Right cardiac atrium (tissue), 5 donors: ENCODE measurements at regions not wholly inside any gene's neighbourhood (a gene's known extent, or its start where the extent isn't known, plus 50 kb on each side); places are given as distances from the start of the nearest gene placed in this dataset.

ENCODE experiments used
- ATAC-seq, 2 donors: fragments of 200-7000 bp; cut with Tn5 transposase; one replicate each; pipeline versions ENCODE4 v1.8.0 to v1.9.1; 2020; ENCODE audit warnings: moderate library complexity in 2 of 2, mild to moderate bottlenecking in 1 of 2
- DNase-seq, 3 donors: peaks; one replicate each; pipeline ENCODE4 v3.0.0-alpha.2; 2020
- H3K27ac ChIP-seq: one replicate; pipeline ENCODE4 v1.5.1; 2013; ENCODE audit warnings: mild to moderate bottlenecking, low read length, control low read depth, moderate library complexity
- H3K27me3 ChIP-seq: one replicate; pipeline ENCODE4 v1.6.1; 2013; ENCODE audit not compliant: control insufficient read depth, insufficient read depth
- H3K4me1 ChIP-seq: one replicate; pipeline ENCODE4 v1.6.1; 2013; ENCODE audit warnings: low read length; ENCODE audit not compliant: control insufficient read depth, insufficient read depth
- H3K4me3 ChIP-seq: one replicate; pipeline ENCODE4 v1.5.1; 2013; ENCODE audit warnings: low read length, control low read depth
- H3K9me3 ChIP-seq: one replicate; pipeline ENCODE4 v1.6.1; 2013; ENCODE audit warnings: low read length; ENCODE audit not compliant: control insufficient read depth
- WGBS: extraction: QIAGEN DNeasy Blood & Tissue Kit; methylation state at CpG from one replicate; pipeline ENCODE4 v1.1.7; 2013; 5-methylcytosine and 5-hydroxymethylcytosine counted together
- intact Hi-C, 4 donors: fragments of 100-400 bp; cut with DNase I; formaldehyde crosslinking; loops; one replicate each; pipeline versions ENCODE4 v1.11.0 to v1.14.0; 2022 to 2023
- donor health status: healthy with polysubstance abuse.
- donor health status: DM: no; HTN: yes; CAD: no.
- donor health status: DM: no; HTN: no; CAD: no.
- donor health status: DM: no; HTN: yes; CAD: no; lungs with severe emphysema.
- donor health status: DM: yes; HTN: yes; CAD: no.

DNA sequence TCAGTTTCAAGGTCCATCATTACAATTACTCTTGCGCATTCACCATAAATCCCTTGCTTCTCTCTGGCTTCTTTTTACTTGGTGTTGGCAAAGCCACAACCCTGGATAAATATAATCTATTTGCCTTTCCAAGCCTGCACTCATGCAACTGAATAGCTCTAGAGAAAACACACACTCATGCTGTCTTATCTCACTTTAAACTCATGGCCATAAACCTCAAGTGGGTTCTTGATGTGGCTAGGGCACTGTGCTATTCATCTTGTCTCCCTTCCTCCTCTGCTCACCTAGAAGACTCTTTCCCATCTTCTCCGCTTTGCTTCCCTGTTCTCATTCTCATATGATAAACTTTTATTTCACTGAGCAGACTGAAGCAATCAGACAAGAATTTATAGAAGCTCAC, 165.4 kb upstream of the MTPN start:
- ATAC-seq (no peak), DNase-seq (no peak)
- intact Hi-C loops: no loop called here
- Histone ChIP-seq H3K27me3 (no peaks in the 10 kb centered on the region), H3K27ac (no peak overlapping the region), H3K4me3 (no peak overlapping the region), H3K9me3 (no peaks in the 10 kb centered on the region), H3K4me1 (no peaks in the 10 kb centered on the region)
- 97% methylated on average over 2 of the region's 2 CpGs for WGBS

DNA sequence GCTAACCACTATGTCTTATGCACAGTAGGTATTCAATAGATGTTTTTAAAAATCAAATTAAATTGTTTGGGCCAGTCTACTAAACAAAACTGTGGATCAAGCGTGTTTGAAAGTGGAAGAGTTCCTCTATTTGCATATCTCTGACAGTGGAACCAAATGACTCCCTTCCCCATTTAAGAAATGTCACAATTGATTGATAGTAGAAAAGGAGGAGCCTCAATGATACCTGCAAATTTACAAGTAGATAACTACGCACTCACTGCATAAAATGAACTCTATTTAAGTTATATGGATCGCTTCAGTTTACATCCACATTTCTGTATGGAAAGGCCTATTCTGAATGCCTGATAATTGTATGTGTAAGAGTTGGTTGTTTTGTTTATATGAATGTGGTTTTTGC, 163.3 kb upstream of the MTPN start:
- Histone ChIP-seq H3K9me3 (no peaks in the 10 kb centered on the region), H3K4me3 (no peak overlapping the region), H3K27ac (no peak overlapping the region), H3K4me1 (no peaks in the 10 kb centered on the region), H3K27me3 (no peaks in the 10 kb centered on the region)
- ATAC-seq (no peak), DNase-seq (no peak)
- intact Hi-C loops: no loop called here
- 97% methylated on average over 3 of the region's 3 CpGs for WGBS

DNA sequence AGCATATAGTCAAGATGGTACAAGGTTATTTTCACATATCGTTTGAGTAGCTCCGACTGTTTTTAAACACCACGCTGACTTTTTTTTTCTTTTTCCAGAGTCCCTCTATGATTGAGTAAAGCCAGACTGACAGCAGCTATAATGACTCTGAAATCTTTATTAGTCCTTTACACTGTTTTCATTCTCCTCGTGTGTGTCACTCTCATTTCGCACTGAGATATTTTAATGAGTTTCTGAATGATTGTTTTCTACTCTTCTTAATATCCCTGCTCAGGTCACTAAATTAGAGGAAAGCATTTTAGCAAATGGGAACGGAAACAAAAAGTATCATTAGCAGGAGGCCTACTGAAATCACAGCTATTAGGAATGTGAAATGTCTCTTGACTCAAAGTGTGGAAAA, 162.3 kb upstream of the MTPN start:
- WGBS: 70% methylated on average over 6 of the region's 6 CpGs
- DNase-seq: no peak
- H3K9me3 ChIP-seq: no peaks in the 10 kb centered on the region
- no peaks in the 10 kb centered on the region for H3K27me3 ChIP-seq
- no peak overlapping the region for H3K4me3 ChIP-seq
- H3K4me1 ChIP-seq: no peaks in the 10 kb centered on the region
- ATAC-seq: no peak
- no peak overlapping the region for H3K27ac ChIP-seq
- intact Hi-C loops: no loop called here

DNA sequence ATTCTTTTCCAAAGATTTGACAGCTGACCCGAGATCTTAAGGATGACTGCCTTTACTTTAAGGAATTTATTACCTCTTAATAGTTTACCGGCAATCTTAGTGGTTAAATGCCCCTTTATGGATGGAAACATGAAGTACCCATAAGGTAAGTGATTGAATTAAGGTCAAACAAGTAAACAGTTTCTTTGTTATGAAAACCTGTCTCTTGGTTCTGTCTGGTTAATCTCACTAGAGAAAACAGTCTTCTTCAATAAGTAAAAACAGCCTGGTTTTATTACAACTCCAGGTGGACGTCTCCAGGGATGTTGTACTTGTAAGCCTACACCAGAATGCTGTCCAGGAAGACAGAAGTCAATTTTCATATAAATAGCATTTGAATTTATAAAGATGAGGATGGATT, 161.8 kb upstream of the MTPN start:
- H3K27me3 ChIP-seq: no peaks in the 10 kb centered on the region
- no peak overlapping the region for H3K27ac ChIP-seq
- no peak overlapping the region for H3K4me3 ChIP-seq
- no peaks in the 10 kb centered on the region for H3K4me1 ChIP-seq
- ATAC-seq (no peak), DNase-seq (no peak)
- WGBS: 73% methylated on average over 3 of the region's 3 CpGs
- no peaks in the 10 kb centered on the region for H3K9me3 ChIP-seq
- intact Hi-C loops: no loop called here

DNA sequence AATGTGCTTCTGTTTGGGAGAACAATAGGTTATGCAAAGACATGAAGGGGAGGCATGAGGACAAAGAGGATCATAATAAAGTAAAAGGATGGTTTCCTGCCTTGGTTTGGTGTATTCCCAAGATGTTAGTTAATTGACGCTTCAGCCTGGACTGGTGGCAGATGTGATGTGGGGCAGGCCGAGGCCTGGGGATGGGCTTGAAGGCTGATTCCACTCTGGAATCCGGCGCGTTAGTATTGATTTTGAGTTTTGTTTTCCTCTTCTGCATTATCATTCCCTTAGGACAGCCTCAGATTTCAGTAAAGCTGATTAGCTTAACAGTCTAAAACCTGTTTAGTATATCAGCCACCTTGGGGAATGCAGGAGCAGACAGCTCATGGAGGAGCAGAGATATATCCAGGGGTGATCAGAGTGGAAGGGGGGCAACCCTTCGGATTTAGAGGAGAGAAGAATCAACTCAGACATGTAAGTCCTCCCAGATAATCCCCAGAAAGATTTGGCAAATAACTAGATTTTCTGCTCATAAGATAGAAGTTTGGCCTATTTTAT, 159.8 kb upstream of the MTPN start:
- 63% methylated on average over 6 of the region's 6 CpGs for WGBS
- intact Hi-C loops: no loop called here
- no peak for DNase-seq
- Histone ChIP-seq H3K27me3 (no peaks in the 10 kb centered on the region), H3K9me3 (no peaks in the 10 kb centered on the region), H3K4me3 (no peak overlapping the region), H3K27ac (no peak overlapping the region), H3K4me1 (no peaks in the 10 kb centered on the region)
- ATAC-seq: no peak

DNA sequence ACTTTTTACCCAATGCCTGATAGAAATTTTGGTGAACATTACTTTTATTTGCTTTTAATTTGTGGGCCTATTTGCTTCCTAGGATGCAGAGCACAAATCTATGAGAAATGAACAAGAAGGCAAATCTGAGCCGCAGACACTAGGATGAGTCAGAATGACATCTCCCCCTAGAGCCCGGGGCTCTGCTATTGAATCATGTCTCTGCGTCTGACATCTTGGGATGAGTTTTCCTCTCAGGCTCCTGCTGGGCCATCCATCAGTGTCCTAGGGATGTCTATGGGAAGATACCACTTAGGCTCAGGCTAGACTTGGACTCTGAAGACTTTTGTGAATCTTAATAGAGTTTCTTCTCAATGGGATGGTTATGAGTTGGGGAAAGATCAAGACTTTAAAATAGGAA, 157.3 kb upstream of the MTPN start:
- Histone ChIP-seq H3K4me1 (no peaks in the 10 kb centered on the region), H3K9me3 (no peaks in the 10 kb centered on the region), H3K27ac (no peak overlapping the region), H3K27me3 (no peaks in the 10 kb centered on the region), H3K4me3 (no peak overlapping the region)
- intact Hi-C loops: no loop called here
- ATAC-seq (no peak), DNase-seq (no peak)
- WGBS: 64% methylated on average over 3 of the region's 3 CpGs

DNA sequence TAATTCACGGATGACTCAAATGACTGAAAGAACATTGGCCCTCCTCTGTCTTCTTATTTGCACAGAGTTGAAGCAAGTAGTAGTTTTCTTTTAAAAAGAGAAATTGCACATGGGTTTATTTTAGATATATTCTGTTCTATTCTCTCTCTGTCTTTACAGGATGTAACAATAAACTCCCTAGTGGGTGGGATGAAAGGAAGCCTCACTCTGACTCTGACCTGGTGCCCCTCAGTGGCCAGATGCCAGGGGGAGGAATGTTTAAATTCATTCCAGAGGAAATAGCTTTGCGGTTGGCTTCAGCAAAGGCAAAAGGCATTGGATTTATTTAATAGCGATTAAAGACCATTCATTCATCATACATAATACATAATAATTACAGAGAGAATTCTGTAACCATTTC, 156.4 kb upstream of the MTPN start:
- DNase-seq (no peak), ATAC-seq (no peak)
- Histone ChIP-seq H3K27me3 (no peaks in the 10 kb centered on the region), H3K4me3 (no peak overlapping the region), H3K9me3 (no peaks in the 10 kb centered on the region), H3K27ac (no peak overlapping the region), H3K4me1 (no peaks in the 10 kb centered on the region)
- 48% methylated on average over 3 of the region's 3 CpGs for WGBS
- intact Hi-C loops: no loop called here

DNA sequence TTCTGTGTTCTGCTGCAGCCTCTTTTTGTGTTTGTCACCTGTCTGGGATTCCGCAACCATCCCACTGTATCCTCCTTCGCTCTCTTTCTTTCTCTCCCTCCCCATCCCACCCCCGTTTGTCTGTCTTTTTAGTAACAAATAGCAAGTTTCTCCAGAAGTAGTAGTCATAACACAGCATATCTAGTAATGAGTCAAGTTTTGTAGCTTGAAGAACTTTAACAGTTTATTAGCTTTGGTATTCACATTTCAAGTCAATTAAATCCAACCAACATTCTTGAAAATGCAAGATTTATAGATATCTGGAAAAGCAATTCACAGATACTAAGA, 154.1 kb upstream of the MTPN start:
- Histone ChIP-seq H3K4me3 (no peak overlapping the region), H3K27me3 (no peaks in the 10 kb centered on the region), H3K4me1 (no peaks in the 10 kb centered on the region), H3K27ac (no peak overlapping the region), H3K9me3 (no peaks in the 10 kb centered on the region)
- DNase-seq (no peak), ATAC-seq (no peak)
- intact Hi-C loops: no loop called here
- 90% methylated on average over 3 of the region's 3 CpGs for WGBS

DNA sequence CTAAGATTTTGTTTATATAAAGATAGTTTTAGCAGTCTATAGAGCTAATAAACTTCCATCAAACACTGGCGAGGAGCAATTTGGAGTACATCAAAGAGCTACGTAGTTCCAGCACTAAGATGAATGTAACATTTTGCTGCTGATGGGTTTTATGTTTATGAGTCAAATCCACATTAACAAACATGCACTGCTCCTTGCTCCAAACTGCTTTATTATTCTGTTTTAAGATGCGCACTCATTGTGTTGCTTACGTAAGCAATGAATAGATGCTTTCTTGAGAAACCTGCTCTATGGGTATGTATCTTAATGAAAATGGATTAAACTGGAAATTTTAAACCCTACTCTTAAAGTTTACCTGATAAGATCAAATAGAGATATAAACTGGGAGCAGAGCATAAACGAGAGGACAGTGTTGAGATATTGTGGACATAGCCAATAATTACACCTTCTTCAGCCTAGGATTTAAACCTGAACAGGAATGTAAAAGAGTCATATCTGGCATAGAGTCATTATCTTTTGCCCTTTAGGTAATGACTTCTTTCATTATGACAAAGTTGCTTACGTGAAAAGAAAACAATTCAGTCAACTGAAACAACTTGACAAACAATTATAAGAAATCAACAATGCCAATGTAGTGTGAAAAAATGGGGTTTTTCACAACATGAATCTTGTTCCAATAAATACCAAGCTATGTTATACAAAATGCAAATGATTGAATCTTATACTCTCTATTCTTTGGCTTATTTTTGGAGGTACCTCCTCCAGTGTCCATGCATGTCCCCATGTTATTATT, 153.5 kb upstream of the MTPN start:
- intact Hi-C loops: no loop called here

DNA sequence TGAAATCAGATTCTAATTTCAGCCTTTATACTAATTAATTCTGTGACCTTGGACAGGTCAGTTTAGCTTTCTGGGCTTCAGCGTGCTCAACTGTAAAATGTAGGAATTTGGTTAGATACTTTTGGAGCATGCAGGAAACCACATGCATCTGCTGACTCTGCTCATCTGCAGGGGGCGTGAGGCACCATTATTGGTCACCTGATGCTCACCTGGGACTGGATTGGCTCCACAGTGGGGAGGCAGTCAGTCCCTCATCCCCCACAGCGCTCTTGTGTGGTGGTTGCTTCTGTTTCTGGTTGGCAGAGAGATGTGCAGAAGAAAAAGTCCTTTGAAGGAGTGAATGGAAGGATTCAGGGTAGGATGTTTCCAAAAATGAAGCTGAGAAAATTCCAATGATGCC, 150.9 kb upstream of the MTPN start:
- Histone ChIP-seq H3K4me1 (no peaks in the 10 kb centered on the region), H3K27me3 (no peaks in the 10 kb centered on the region), H3K27ac (no peak overlapping the region), H3K9me3 (no peaks in the 10 kb centered on the region), H3K4me3 (no peak overlapping the region)
- ATAC-seq (no peak), DNase-seq (no peak)
- intact Hi-C loops: no loop called here
- WGBS: 87% methylated on average over 3 of the region's 3 CpGs

More for the DNA sequence above, 153.5 kb upstream of the MTPN start:
- no peaks in the 10 kb centered on the region for H3K9me3 ChIP-seq
- no peaks in the 10 kb centered on the region for H3K27me3 ChIP-seq
- ATAC-seq: no peak
- no peak for DNase-seq
- H3K27ac ChIP-seq: no peak overlapping the region
- no peaks in the 10 kb centered on the region for H3K4me1 ChIP-seq
- no peak overlapping the region for H3K4me3 ChIP-seq
- WGBS: 89% methylated on average over 6 of the region's 6 CpGs

DNA sequence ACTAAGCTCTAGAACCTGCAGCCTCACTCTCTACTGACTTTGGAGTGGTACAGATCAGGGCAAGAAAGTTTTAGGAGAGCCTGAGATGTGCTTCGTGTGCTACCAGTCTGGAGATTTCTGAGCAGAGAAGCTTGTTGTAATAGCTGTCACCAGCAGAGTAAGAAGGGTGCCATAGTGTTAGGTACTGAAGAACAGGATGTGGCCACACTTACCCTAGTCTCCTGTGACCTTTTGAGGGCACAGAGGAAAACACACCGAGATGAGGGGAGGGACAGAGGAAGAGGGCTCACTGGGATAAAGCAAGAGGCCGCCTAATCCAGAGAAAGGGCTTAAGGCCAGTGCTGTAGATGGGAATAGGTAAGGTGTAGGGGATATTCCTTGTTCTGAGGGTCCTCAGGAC, 146.2 kb upstream of the MTPN start:
- ATAC-seq (no peak), DNase-seq (no peak)
- H3K27ac ChIP-seq: no peak overlapping the region
- no peaks in the 10 kb centered on the region for H3K27me3 ChIP-seq
- no peak overlapping the region for H3K4me3 ChIP-seq
- intact Hi-C loops: no loop called here
- H3K9me3 ChIP-seq: no peaks in the 10 kb centered on the region
- 73% methylated on average over 3 of the region's 3 CpGs for WGBS
- no peaks in the 10 kb centered on the region for H3K4me1 ChIP-seq

DNA sequence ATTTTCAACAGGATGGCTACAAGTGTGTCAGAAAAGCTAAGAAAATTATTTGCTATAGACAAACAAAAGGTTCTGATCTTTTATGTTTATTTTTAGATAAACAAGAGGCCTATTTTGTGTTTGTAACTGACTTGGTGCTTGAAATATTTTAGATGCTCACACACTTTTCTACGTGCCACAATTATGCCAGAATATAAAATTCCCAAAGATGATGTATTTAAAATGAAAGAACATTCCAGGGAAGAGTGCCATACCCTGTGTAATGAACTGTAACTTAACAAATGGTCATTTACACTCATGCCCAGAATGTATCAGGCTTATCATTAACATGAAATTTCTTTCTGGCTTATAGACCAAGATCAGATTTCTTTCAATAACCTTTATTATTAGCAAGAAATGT, 144.9 kb upstream of the MTPN start:
- 60% methylated on average over 1 of the region's 1 CpG for WGBS
- intact Hi-C loops: no loop called here
- Histone ChIP-seq H3K4me3 (no peak overlapping the region), H3K27ac (no peak overlapping the region), H3K27me3 (no peaks in the 10 kb centered on the region), H3K4me1 (no peaks in the 10 kb centered on the region), H3K9me3 (no peaks in the 10 kb centered on the region)
- no peak for DNase-seq
- no peak for ATAC-seq
